Dendritic cell treated with granulocyte-macrophage colony-stimulating factor and Interleukin-4, amounts not matched to agents 40 ng/mL and 50 ng/mL, for 4 days (primary cell): ENCODE measurements at regions not wholly inside any gene's neighbourhood (a gene's known extent, or its start where the extent isn't known, plus 50 kb on each side); places are given as distances from the start of the nearest gene placed in this dataset.

ENCODE experiments used
- H3K27ac Mint-ChIP-seq: one replicate; pipeline ENCODE4 v1.8.0; 2022; ENCODE audit warnings: mild to moderate bottlenecking, mixed read lengths
- H3K27me3 Mint-ChIP-seq: one replicate; pipeline ENCODE4 v1.8.0; 2022; ENCODE audit warnings: mild to moderate bottlenecking, mixed read lengths
- H3K36me3 Mint-ChIP-seq: one replicate; pipeline ENCODE4 v1.8.0; 2022; ENCODE audit warnings: low read depth, mixed read lengths
- H3K4me1 Mint-ChIP-seq: one replicate; pipeline ENCODE4 v1.8.0; 2022; ENCODE audit warnings: low read depth, mixed read lengths
- H3K4me3 Mint-ChIP-seq: one replicate; pipeline ENCODE4 v1.8.0; 2022; ENCODE audit warnings: mild to moderate bottlenecking, moderate library complexity, mixed read lengths
- H3K9me3 Mint-ChIP-seq: one replicate; pipeline ENCODE4 v1.8.0; 2022; ENCODE audit warnings: mixed read lengths
- intact Hi-C: fragments of 100-400 bp; cut with micrococcal nuclease; formaldehyde crosslinking; loops from one replicate; pipeline ENCODE4 v1.15.0; 2022

GRCh38 chr4:110830461-110830860 lies 207.6 kb upstream of the PITX2 start:
- Mint-ChIP-seq H3K4me3 (no peak overlapping the region), H3K4me1 (no peaks in the 10 kb centered on the region), H3K9me3 (no peaks in the 10 kb centered on the region), H3K36me3 (no peaks in the 10 kb centered on the region), H3K27ac (no peak overlapping the region), H3K27me3 (no peaks in the 10 kb centered on the region)
- intact Hi-C loops: no loop called here

GRCh38 chr4:110837896-110838450 lies 215.1 kb upstream of the PITX2 start:
- no peaks in the 10 kb centered on the region for H3K9me3 Mint-ChIP-seq
- H3K4me3 Mint-ChIP-seq: no peak overlapping the region
- H3K27me3 Mint-ChIP-seq: peaks cover 2% of the 10 kb centered on the region
- H3K4me1 Mint-ChIP-seq: no peaks in the 10 kb centered on the region
- no peaks in the 10 kb centered on the region for H3K36me3 Mint-ChIP-seq
- H3K27ac Mint-ChIP-seq: no peak overlapping the region
- intact Hi-C loops: no loop called here

DNA sequence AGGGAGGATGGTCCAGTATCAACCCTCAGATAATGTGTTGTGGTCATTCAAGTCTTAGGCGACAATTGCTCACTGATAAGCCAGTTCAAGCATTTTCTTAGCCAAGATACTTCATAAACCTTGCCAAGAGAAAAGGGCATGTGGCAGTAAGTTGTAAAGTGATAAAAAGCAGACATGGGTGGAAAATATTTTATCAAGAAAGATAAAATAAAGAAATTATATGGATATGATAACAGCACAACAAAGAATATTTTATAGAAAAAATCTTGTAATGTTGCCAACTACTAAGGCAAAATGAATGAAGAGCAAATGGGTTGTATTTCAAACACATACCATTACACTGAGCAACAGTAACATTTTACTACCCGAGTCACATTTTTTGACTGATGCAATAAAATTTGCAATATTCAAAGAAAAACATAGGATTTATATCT lies 217.4 kb upstream of the PITX2 start:
- Mint-ChIP-seq H3K27ac (no peak overlapping the region), H3K9me3 (no peaks in the 10 kb centered on the region), H3K27me3 (peaks cover 2% of the 10 kb centered on the region), H3K4me3 (no peak overlapping the region), H3K36me3 (no peaks in the 10 kb centered on the region), H3K4me1 (no peaks in the 10 kb centered on the region)
- intact Hi-C loops: no loop called here

DNA sequence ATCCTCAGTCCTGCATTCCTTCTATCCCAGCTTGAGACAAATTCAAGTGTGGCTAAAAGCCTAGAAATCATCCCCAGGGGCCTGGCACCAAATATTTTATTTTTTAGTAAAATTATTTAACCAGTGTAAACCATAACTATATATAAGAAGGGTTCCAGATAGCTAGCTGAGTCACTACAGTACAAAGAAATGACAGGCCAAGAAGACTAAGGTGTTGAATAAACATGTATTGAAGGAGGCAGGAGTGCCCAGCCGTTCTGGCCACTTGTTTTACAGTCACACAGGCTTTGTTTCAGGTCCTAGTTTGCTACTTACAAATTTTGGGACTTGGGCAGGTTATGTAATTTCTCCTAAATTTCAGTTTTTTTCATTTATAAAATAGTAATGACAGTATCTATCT lies 225.9 kb upstream of the PITX2 start:
- no peaks in the 10 kb centered on the region for H3K27me3 Mint-ChIP-seq
- H3K27ac Mint-ChIP-seq: no peak overlapping the region
- H3K9me3 Mint-ChIP-seq: no peaks in the 10 kb centered on the region
- no peaks in the 10 kb centered on the region for H3K4me1 Mint-ChIP-seq
- H3K4me3 Mint-ChIP-seq: no peak overlapping the region
- intact Hi-C loops: no loop called here
- H3K36me3 Mint-ChIP-seq: no peaks in the 10 kb centered on the region

DNA sequence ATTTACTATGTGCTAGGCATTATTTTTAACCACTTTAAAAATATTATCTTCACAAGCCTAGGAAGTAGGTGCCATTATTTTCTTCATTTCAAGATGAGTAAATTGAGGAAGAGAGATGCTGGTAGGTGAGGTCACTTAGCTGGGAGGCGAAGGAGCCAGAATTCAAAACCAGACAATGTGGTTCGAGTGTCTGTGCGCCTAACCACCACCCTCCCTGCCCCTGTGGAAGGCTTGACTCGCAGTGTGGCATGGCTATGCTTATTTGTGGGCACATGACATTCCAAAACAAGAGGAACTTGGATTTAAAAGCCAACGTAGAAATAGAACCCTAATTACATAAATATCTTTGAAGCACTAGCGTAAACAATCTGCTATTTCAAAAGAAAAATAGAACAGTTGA lies 226.6 kb upstream of the PITX2 start:
- Mint-ChIP-seq H3K27ac (no peak overlapping the region), H3K36me3 (no peaks in the 10 kb centered on the region), H3K4me3 (no peak overlapping the region), H3K9me3 (no peaks in the 10 kb centered on the region), H3K4me1 (no peaks in the 10 kb centered on the region), H3K27me3 (no peaks in the 10 kb centered on the region)
- intact Hi-C loops: no loop called here

DNA sequence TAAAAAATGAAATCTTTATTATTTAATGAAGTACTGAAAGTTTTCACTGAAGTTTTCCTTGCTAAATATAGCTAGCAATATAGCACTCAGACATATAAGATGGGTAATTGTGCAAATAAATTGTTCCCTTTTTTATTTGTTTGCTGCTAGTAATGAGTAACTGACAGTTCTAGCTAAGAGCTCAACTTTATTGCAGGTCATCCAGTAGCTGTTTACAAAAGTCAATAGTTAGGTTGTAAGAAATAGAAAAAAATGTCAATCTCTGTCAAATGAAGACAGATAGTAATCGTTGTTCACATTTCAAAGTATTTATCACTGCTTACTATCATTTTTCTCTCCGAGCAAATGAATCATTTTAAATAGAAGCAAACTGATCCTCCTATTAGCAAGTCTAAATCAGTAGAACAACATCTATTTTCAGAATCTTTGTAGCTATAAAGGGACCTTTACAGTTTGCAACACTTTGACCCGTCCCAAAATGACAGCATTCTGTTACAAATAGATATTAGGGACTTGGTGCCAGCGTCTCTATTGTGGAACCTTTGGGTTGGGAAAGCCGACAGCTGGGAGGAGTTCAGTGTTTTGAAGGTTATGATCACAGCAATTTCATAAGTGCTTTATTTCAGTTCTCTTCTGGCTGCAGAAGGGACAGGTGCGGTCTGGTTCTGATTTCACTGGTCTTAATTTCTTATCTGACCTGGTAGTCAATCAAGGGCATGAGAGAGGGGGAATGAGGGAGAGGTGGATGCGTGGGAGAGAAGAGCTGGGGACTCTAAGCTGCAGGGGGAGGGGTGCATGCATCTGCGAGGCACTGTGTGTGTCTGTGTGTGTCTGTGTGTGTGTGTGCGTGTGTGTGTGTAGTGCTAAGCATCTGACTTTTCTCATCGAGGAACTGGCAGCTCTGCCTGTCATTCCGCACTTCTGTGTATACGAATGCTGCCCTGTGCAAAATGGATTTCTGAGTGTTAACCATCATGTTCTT lies 227.9 kb upstream of the PITX2 start:
- H3K27ac Mint-ChIP-seq: no peak overlapping the region
- no peaks in the 10 kb centered on the region for H3K27me3 Mint-ChIP-seq
- no peaks in the 10 kb centered on the region for H3K36me3 Mint-ChIP-seq
- H3K9me3 Mint-ChIP-seq: no peaks in the 10 kb centered on the region
- H3K4me3 Mint-ChIP-seq: no peak overlapping the region
- intact Hi-C loops: no loop called here
- H3K4me1 Mint-ChIP-seq: no peaks in the 10 kb centered on the region

GRCh38 chr4:110851989-110852388 lies 229.1 kb upstream of the PITX2 start:
- Mint-ChIP-seq H3K36me3 (no peaks in the 10 kb centered on the region), H3K27ac (no peak overlapping the region), H3K27me3 (no peaks in the 10 kb centered on the region), H3K4me1 (no peaks in the 10 kb centered on the region), H3K4me3 (no peak overlapping the region), H3K9me3 (no peaks in the 10 kb centered on the region)
- intact Hi-C loops: no loop called here

DNA sequence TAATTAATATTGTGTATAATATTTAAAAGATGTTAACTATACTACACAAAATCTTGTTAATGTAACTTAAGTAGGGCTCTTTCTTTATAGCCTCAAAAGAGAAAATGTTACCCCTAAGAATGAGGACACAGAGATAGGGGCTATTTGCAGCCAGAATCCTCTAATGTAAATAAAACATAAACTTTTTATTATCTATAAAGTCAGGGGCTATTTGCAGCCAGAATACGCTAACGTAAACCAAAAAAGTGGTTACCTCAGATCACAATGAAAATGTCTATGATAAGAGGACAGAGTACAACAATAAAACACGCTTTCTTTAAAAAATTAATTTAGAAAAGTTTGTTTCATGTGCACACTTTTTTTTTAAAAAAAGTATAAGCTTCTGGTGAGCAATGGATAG lies 229.9 kb upstream of the PITX2 start:
- Mint-ChIP-seq H3K27ac (no peak overlapping the region), H3K36me3 (no peaks in the 10 kb centered on the region), H3K27me3 (no peaks in the 10 kb centered on the region), H3K4me3 (no peak overlapping the region), H3K4me1 (no peaks in the 10 kb centered on the region), H3K9me3 (no peaks in the 10 kb centered on the region)
- intact Hi-C loops: no loop called here

DNA sequence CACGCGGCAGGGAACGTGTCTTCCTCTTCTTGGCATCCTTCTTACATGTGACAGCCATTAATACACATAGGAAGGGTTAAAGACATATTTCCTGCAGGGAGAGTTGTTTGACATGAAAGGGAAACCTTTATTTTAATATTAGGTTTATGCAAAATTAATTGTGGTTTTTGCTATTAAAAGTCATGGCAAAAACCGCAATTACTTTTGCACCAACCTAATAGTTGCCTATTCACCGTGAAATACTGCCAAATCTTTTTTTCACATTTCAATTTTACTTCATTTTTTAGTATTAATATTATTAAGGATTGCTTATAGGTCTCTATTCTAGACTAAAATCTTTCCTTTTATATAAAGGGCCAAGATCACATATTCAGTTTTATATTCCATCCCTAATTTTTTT lies 230.4 kb upstream of the PITX2 start:
- Mint-ChIP-seq H3K4me3 (no peak overlapping the region), H3K4me1 (no peaks in the 10 kb centered on the region), H3K9me3 (no peaks in the 10 kb centered on the region), H3K27me3 (no peaks in the 10 kb centered on the region), H3K27ac (no peak overlapping the region), H3K36me3 (no peaks in the 10 kb centered on the region)
- intact Hi-C loops: no loop called here

DNA sequence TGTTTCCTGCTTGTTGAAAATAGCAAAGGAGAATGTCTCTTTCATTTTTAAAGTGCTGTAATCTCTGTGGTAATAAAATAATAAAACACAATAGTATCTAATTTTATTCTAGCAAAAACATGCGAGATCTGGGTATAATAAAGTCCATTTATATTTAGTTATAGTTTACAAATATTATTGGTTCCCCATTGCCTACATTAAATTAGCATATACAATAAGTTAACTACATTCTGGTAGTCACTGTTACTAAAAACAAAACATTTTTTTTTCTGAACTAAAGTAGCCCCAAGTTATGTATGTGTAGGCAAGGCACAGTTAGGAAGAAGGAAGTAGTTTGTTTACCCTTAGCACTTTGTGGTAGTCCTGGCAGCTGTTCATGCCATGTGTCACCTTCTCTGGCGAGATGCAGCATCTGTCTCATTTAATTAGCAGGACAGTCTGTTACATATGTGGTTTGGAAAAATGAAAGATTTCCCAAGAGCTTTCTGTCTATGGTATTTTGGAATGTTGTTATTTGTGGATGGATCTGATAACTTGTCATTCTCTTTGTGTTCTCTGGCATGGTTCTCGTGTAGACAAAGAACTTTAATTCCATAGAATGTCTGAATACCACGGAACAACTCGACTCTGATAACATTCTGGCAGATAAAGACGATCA lies 231.3 kb upstream of the PITX2 start:
- H3K27me3 Mint-ChIP-seq: no peaks in the 10 kb centered on the region
- H3K4me1 Mint-ChIP-seq: no peaks in the 10 kb centered on the region
- H3K36me3 Mint-ChIP-seq: no peaks in the 10 kb centered on the region
- intact Hi-C loops: no loop called here
- no peak overlapping the region for H3K27ac Mint-ChIP-seq
- H3K4me3 Mint-ChIP-seq: no peak overlapping the region
- no peaks in the 10 kb centered on the region for H3K9me3 Mint-ChIP-seq

DNA sequence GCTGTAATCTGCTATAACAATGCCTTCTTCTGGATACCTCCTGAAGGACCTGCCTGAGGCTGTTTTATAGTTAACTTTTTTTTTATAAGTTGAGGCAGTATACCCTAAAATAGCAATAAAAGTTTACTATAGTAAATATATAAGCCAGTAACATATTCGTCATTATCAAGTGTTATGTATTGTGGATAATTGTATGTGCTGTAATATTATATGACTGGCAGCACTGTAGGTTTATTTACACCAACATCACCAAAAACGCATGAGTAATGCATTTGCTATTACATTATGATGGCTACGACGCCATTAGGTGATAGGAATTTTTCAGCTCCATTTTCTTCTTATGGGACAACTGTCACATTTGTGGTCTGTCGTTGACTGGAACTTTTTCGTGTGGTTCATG lies 237.2 kb upstream of the PITX2 start:
- no peak overlapping the region for H3K27ac Mint-ChIP-seq
- no peaks in the 10 kb centered on the region for H3K36me3 Mint-ChIP-seq
- no peaks in the 10 kb centered on the region for H3K9me3 Mint-ChIP-seq
- no peaks in the 10 kb centered on the region for H3K27me3 Mint-ChIP-seq
- intact Hi-C loops: no loop called here
- H3K4me3 Mint-ChIP-seq: no peak overlapping the region
- no peaks in the 10 kb centered on the region for H3K4me1 Mint-ChIP-seq

DNA sequence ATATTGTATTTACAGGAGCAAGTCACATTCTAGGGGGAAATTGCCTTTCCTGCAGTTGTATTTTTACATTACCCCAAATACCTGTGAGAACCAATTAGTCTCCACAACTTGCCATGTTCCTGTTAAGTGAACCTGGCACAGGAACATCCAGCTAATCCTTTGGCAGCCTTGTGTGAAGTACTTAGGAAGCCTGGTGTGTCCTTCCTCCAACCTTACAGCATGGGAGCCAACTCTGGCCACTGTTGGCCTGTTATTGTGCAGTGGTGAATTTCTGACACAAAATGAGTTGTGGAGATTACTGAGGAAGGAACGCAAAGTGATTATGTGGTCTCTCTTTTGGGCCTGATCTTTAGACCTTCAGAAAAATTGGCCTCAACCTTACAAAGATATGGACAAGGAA lies 238.0 kb upstream of the PITX2 start:
- no peaks in the 10 kb centered on the region for H3K4me1 Mint-ChIP-seq
- no peaks in the 10 kb centered on the region for H3K9me3 Mint-ChIP-seq
- no peak overlapping the region for H3K4me3 Mint-ChIP-seq
- no peaks in the 10 kb centered on the region for H3K36me3 Mint-ChIP-seq
- no peak overlapping the region for H3K27ac Mint-ChIP-seq
- intact Hi-C loops: no loop called here
- H3K27me3 Mint-ChIP-seq: no peaks in the 10 kb centered on the region

- no peak overlapping the region for H3K27ac Mint-ChIP-seq
- H3K4me3 Mint-ChIP-seq: no peak overlapping the region
- no peaks in the 10 kb centered on the region for H3K36me3 Mint-ChIP-seq
- intact Hi-C loops: no loop called here
- no peaks in the 10 kb centered on the region for H3K9me3 Mint-ChIP-seq
- H3K4me1 Mint-ChIP-seq: peaks cover 4% of the 10 kb centered on the region
- H3K27me3 Mint-ChIP-seq: no peaks in the 10 kb centered on the region
Observed at GRCh38 chr4:110865611-110866259, 242.9 kb upstream of the PITX2 start.
